ENCODE measurements at regions not wholly inside any gene's neighbourhood (a gene's known extent, or its start where the extent isn't known, plus 50 kb on each side); places are given as distances from the start of the nearest gene placed in this dataset.

DNA sequence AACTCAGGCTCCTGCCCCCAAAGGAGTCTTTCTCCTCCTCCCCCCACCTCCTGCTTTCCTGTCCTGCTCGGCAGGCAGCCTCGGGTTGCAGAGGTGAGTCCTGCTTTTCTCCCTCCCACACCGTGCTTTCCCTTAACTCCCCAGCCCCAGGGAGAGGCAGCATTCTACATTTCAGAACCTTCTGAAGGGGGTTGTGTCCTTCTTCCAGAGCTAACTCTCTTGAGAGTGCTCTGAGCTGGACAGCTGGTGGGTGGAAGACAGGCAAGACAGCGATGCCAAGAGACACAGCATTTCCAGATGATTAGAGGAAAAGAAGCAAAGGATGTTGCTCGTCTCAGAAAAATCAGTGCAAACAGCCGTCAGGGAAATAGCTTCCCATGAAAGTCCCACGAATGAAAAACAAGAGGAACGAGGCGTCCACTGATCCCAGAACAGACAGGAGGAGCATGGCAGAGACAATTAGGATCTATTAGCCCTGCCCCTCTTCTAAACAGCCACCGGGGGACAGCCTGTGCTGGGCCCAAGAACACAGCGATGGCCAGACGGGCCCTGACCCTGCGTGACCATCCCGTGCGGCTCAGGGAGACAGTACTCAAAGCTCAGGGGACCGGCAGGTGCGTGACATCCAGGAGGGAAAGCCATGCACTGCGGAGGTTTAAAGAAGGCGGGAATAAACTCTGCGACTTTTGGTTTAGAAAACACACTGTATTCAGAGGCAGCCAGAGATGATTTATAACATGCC lies 216.5 kb upstream of the RTL1 start:
- no peak for TF ChIP-seq CTCF (IDR thresholded peaks at IDR 0.05; ENCODE audit: unreplicated experiment)
- ChIA-PET CTCF (no interaction called here), POLR2A (no interaction called here)
- H3K27me3 Mint-ChIP-seq (ENCODE audit: insufficient read depth, unreplicated experiment), result peaks cover 14% of the 10 kb centered on the region
- no peaks in the 10 kb centered on the region for H3K4me1 Mint-ChIP-seq (ENCODE audit: insufficient read depth, unreplicated experiment)
- no TSS peak for BruUV-seq (replicated peaks)
- intact Hi-C loops (cut with micrococcal nuclease), result no loop called here
- no peak overlapping the region for H3K27ac Mint-ChIP-seq (ENCODE audit: low read depth, unreplicated experiment)
- H3K9me3 Mint-ChIP-seq (ENCODE audit: unreplicated experiment), result peaks cover 11% of the 10 kb centered on the region
- DNase-seq (ENCODE audit: unreplicated experiment), result no peak
- no peaks in the 10 kb centered on the region for H3K36me3 Mint-ChIP-seq (ENCODE audit: insufficient read depth, unreplicated experiment)
- H3K4me3 Mint-ChIP-seq (ENCODE audit: unreplicated experiment), result no peak overlapping the region

GRCh38 chr14:101120641-101121507 lies 217.4 kb upstream of the RTL1 start:
- BruUV-seq (replicated peaks), result no TSS peak
- peaks cover 11% of the 10 kb centered on the region for H3K9me3 Mint-ChIP-seq (ENCODE audit: unreplicated experiment)
- no peak overlapping the region for H3K4me3 Mint-ChIP-seq (ENCODE audit: unreplicated experiment)
- DNase-seq (ENCODE audit: unreplicated experiment), result no peak
- CTCF ChIA-PET, result no interaction called here
- H3K4me1 Mint-ChIP-seq (ENCODE audit: insufficient read depth, unreplicated experiment), result no peaks in the 10 kb centered on the region
- peaks cover 14% of the 10 kb centered on the region for H3K27me3 Mint-ChIP-seq (ENCODE audit: insufficient read depth, unreplicated experiment)
- no peak overlapping the region for H3K27ac Mint-ChIP-seq (ENCODE audit: low read depth, unreplicated experiment)
- TF ChIP-seq CTCF (IDR thresholded peaks at IDR 0.05; ENCODE audit: unreplicated experiment), result no peak
- POLR2A ChIA-PET, result no interaction called here
- H3K36me3 Mint-ChIP-seq (ENCODE audit: insufficient read depth, unreplicated experiment), result no peaks in the 10 kb centered on the region
- intact Hi-C loops (cut with micrococcal nuclease), result no loop called here

DNA sequence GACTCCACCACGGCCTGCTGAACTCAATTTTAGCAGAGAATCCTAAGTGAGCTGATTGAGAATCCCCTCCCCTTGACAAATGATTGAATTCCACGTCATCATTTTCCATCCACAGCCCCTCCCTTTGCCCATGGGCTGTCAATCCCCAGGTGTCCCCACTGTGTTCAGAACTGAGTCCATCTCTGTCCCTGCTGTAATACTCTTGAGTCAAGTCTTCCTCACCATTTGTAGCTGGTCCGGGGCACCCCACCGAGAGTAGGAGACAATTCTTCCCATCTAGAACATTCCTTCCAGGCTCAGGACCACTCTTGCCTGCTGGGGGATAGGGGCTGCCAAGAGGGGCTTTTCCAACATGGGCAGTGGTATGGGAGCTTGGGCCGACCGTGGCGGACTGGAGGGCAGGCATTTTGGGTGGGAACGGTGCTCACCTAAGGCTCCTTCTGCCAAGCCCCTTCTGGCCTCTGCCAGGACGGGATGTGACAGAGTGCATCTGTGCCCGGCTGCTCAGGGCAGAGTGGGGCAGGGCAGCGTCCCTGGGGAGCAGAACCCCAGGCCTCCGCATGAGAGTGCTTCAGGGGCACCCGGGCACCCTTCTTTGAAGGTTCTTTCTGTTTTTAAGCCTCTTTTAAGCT lies 218.1 kb upstream of the RTL1 start:
- POLR2A ChIA-PET, result no interaction called here
- no peak overlapping the region for H3K4me3 Mint-ChIP-seq (ENCODE audit: unreplicated experiment)
- H3K27ac Mint-ChIP-seq (ENCODE audit: low read depth, unreplicated experiment), result no peak overlapping the region
- no peak for TF ChIP-seq CTCF (IDR thresholded peaks at IDR 0.05; ENCODE audit: unreplicated experiment)
- H3K36me3 Mint-ChIP-seq (ENCODE audit: insufficient read depth, unreplicated experiment), result no peaks in the 10 kb centered on the region
- no TSS peak for BruUV-seq (replicated peaks)
- no peak for DNase-seq (ENCODE audit: unreplicated experiment)
- CTCF ChIA-PET, result interaction anchor here (0.6 to 0.8 kb wide), 2 partner anchors 378 to 651 kb away, joined by 3 read pairs; no protein-coding TSS in a partner anchor
- peaks cover 11% of the 10 kb centered on the region for H3K9me3 Mint-ChIP-seq (ENCODE audit: unreplicated experiment)
- intact Hi-C loops (cut with micrococcal nuclease), result no loop called here
- H3K27me3 Mint-ChIP-seq (ENCODE audit: insufficient read depth, unreplicated experiment), result peaks cover 14% of the 10 kb centered on the region
- H3K4me1 Mint-ChIP-seq (ENCODE audit: insufficient read depth, unreplicated experiment), result no peaks in the 10 kb centered on the region
